ENCODE measurements at regions not wholly inside any gene's neighbourhood (a gene's known extent, or its start where the extent isn't known, plus 50 kb on each side); places are given as distances from the start of the nearest gene placed in this dataset.

GRCh38 chr1:196034080-196034706, 574.0 kb downstream of the KCNT2 start:
- TF ChIP-seq CTCF (IDR thresholded peaks at IDR 0.05; ENCODE audit: low read depth, low read length, poor library complexity, severe bottlenecking) (no peak), EZH2phosphoT487 (IDR thresholded peaks at IDR 0.05; ENCODE audit: borderline replicate concordance, low read length) (no peak)
